ENCODE measurements at regions not wholly inside any gene's neighbourhood (a gene's known extent, or its start where the extent isn't known, plus 50 kb on each side); places are given as distances from the start of the nearest gene placed in this dataset.

DNA sequence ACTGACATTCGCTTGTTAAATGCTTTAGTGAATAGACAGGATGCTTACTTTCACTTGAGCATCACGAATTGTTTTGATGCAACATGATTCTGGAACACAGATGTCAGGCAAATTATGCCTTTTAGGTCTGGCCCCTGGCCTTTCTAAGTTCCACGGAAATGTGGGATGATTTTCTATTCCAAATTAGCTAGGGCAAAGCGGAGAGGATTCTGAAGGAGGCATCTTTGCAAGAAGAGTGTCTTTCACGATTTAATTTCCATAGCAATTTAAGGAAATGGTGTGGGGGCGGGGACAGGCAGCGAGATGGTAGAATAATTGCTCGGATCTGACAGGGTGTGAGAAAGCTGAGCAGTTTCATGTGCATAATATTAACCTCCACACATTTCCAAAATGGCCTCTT lies 238.5 kb upstream of the KCNMB2 start:
- H3K27ac ChIP-seq (ENCODE audit: low read depth, low read length): no peak overlapping the region
- H3K9ac ChIP-seq (ENCODE audit: low read depth in 1 of 3, low read length in 3 of 3): no peak overlapping the region
- H3K27me3 ChIP-seq (ENCODE audit: control insufficient read depth in 3 of 3, insufficient read depth in 3 of 3, low read length in 3 of 3): no peaks in the 10 kb centered on the region
- H3K4me1 ChIP-seq (ENCODE audit: control insufficient read depth in 3 of 3, insufficient read depth in 3 of 3, low read length in 3 of 3): no peaks in the 10 kb centered on the region
- no peak overlapping the region for H3K4me3 ChIP-seq (ENCODE audit: low read length in 3 of 3)
- no peaks in the 10 kb centered on the region for H3K36me3 ChIP-seq (ENCODE audit: control insufficient read depth in 3 of 3, insufficient read depth in 3 of 3, low read length in 3 of 3)
- no peaks in the 10 kb centered on the region for H3K9me3 ChIP-seq (ENCODE audit: control insufficient read depth in 3 of 3, low read length in 3 of 3)

DNA sequence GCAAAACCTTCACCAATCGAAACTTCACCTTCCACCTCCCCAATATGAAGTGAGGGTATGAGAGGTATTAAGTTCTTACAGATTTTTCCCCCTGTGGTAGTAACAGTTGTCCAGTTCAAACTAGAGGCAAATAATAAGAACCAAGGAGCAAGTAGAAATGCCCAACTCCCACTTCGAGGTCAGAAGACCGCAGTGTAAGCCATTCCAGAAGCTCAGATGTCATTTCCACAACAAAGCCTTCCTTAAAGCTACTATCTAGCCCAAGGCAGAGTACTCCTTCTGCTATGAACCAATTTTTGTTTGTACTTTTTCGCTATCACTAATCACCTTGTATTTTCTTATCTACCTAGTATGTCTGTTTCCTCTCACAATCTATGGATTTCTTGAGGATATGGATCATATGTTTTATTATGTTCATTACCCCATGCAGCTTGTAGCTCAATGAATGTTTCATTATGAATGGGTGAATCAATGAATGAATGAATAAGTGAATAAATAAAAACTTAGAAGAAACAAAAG lies 235.7 kb upstream of the KCNMB2 start:
- Histone ChIP-seq H3K4me3 (ENCODE audit: low read length in 3 of 3) (no peak overlapping the region), H3K4me1 (ENCODE audit: control insufficient read depth in 3 of 3, insufficient read depth in 3 of 3, low read length in 3 of 3) (no peaks in the 10 kb centered on the region), H3K27me3 (ENCODE audit: control insufficient read depth in 3 of 3, insufficient read depth in 3 of 3, low read length in 3 of 3) (no peaks in the 10 kb centered on the region), H3K9ac (ENCODE audit: low read depth in 1 of 3, low read length in 3 of 3) (no peak overlapping the region), H3K36me3 (ENCODE audit: control insufficient read depth in 3 of 3, insufficient read depth in 3 of 3, low read length in 3 of 3) (no peaks in the 10 kb centered on the region), H3K27ac (ENCODE audit: low read depth, low read length) (no peak overlapping the region), H3K9me3 (ENCODE audit: control insufficient read depth in 3 of 3, low read length in 3 of 3) (no peaks in the 10 kb centered on the region)

- Histone ChIP-seq H3K9me3 (ENCODE audit: control insufficient read depth in 3 of 3, low read length in 3 of 3) (no peaks in the 10 kb centered on the region), H3K9ac (ENCODE audit: low read depth in 1 of 3, low read length in 3 of 3) (no peak overlapping the region), H3K27ac (ENCODE audit: low read depth, low read length) (no peak overlapping the region), H3K36me3 (ENCODE audit: control insufficient read depth in 3 of 3, insufficient read depth in 3 of 3, low read length in 3 of 3) (no peaks in the 10 kb centered on the region), H3K4me1 (ENCODE audit: control insufficient read depth in 3 of 3, insufficient read depth in 3 of 3, low read length in 3 of 3) (no peaks in the 10 kb centered on the region), H3K4me3 (ENCODE audit: low read length in 3 of 3) (no peak overlapping the region), H3K27me3 (ENCODE audit: control insufficient read depth in 3 of 3, insufficient read depth in 3 of 3, low read length in 3 of 3) (no peaks in the 10 kb centered on the region)
These were observed 233.0 kb upstream of the KCNMB2 start for GRCh38 chr3:178302966-178303930.

DNA sequence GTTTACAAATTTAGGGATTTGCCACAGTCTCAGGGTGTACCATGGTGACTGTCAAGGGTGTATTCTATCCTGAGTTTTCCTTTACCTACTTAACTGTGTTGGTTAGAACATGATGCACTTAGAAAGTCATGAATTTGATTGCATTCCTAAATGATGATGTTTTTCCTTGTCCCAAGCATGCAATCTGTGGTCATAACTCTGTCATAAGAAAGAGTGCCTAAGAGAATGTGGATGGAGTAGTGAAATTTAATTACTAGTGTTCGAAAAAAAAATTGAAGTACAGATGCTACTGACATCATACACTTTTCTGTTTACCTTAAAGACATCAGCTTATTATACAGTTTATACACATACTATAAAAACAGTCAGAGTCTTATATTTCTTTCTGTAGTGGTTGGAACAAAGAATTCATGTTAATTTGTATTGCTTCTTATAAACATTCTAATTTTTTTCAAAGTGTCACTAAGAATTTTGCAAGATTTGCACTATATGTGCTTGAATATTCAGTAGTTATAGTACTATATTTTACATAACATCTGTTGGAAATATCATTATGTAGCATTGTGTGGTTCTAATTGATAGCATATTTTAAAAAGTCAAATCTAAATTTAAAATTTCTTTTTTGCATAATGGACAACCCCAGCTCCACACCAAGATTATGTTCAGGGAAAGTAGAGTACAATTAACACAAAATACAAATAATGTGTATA lies 231.3 kb upstream of the KCNMB2 start:
- Histone ChIP-seq H3K36me3 (ENCODE audit: control insufficient read depth in 3 of 3, insufficient read depth in 3 of 3, low read length in 3 of 3) (no peaks in the 10 kb centered on the region), H3K4me1 (ENCODE audit: control insufficient read depth in 3 of 3, insufficient read depth in 3 of 3, low read length in 3 of 3) (no peaks in the 10 kb centered on the region), H3K9me3 (ENCODE audit: control insufficient read depth in 3 of 3, low read length in 3 of 3) (no peaks in the 10 kb centered on the region), H3K4me3 (ENCODE audit: low read length in 3 of 3) (no peak overlapping the region), H3K27ac (ENCODE audit: low read depth, low read length) (no peak overlapping the region), H3K27me3 (ENCODE audit: control insufficient read depth in 3 of 3, insufficient read depth in 3 of 3, low read length in 3 of 3) (no peaks in the 10 kb centered on the region), H3K9ac (ENCODE audit: low read depth in 1 of 3, low read length in 3 of 3) (no peak overlapping the region)

GRCh38 chr3:178306432-178307115 lies 229.7 kb upstream of the KCNMB2 start:
- Histone ChIP-seq H3K27ac (ENCODE audit: low read depth, low read length) (no peak overlapping the region), H3K27me3 (ENCODE audit: control insufficient read depth in 3 of 3, insufficient read depth in 3 of 3, low read length in 3 of 3) (no peaks in the 10 kb centered on the region), H3K9ac (ENCODE audit: low read depth in 1 of 3, low read length in 3 of 3) (no peak overlapping the region), H3K9me3 (ENCODE audit: control insufficient read depth in 3 of 3, low read length in 3 of 3) (no peaks in the 10 kb centered on the region), H3K4me1 (ENCODE audit: control insufficient read depth in 3 of 3, insufficient read depth in 3 of 3, low read length in 3 of 3) (no peaks in the 10 kb centered on the region), H3K4me3 (ENCODE audit: low read length in 3 of 3) (no peak overlapping the region), H3K36me3 (ENCODE audit: control insufficient read depth in 3 of 3, insufficient read depth in 3 of 3, low read length in 3 of 3) (no peaks in the 10 kb centered on the region)

- no peak overlapping the region for H3K9ac ChIP-seq (ENCODE audit: low read depth in 1 of 3, low read length in 3 of 3)
- H3K9me3 ChIP-seq (ENCODE audit: control insufficient read depth in 3 of 3, low read length in 3 of 3): no peaks in the 10 kb centered on the region
- no peak overlapping the region for H3K27ac ChIP-seq (ENCODE audit: low read depth, low read length)
- no peaks in the 10 kb centered on the region for H3K36me3 ChIP-seq (ENCODE audit: control insufficient read depth in 3 of 3, insufficient read depth in 3 of 3, low read length in 3 of 3)
- H3K4me1 ChIP-seq (ENCODE audit: control insufficient read depth in 3 of 3, insufficient read depth in 3 of 3, low read length in 3 of 3): no peaks in the 10 kb centered on the region
- no peak overlapping the region for H3K4me3 ChIP-seq (ENCODE audit: low read length in 3 of 3)
- no peaks in the 10 kb centered on the region for H3K27me3 ChIP-seq (ENCODE audit: control insufficient read depth in 3 of 3, insufficient read depth in 3 of 3, low read length in 3 of 3)
These were observed 227.5 kb upstream of the KCNMB2 start for GRCh38 chr3:178308771-178309170.

GRCh38 chr3:178310949-178311348 lies 225.3 kb upstream of the KCNMB2 start:
- Histone ChIP-seq H3K36me3 (ENCODE audit: control insufficient read depth in 3 of 3, insufficient read depth in 3 of 3, low read length in 3 of 3) (no peaks in the 10 kb centered on the region), H3K4me1 (ENCODE audit: control insufficient read depth in 3 of 3, insufficient read depth in 3 of 3, low read length in 3 of 3) (no peaks in the 10 kb centered on the region), H3K27me3 (ENCODE audit: control insufficient read depth in 3 of 3, insufficient read depth in 3 of 3, low read length in 3 of 3) (no peaks in the 10 kb centered on the region), H3K4me3 (ENCODE audit: low read length in 3 of 3) (no peak overlapping the region), H3K9ac (ENCODE audit: low read depth in 1 of 3, low read length in 3 of 3) (no peak overlapping the region), H3K9me3 (ENCODE audit: control insufficient read depth in 3 of 3, low read length in 3 of 3) (no peaks in the 10 kb centered on the region), H3K27ac (ENCODE audit: low read depth, low read length) (no peak overlapping the region)

- Histone ChIP-seq H3K9me3 (ENCODE audit: control insufficient read depth in 3 of 3, low read length in 3 of 3) (no peaks in the 10 kb centered on the region), H3K4me3 (ENCODE audit: low read length in 3 of 3) (no peak overlapping the region), H3K27ac (ENCODE audit: low read depth, low read length) (no peak overlapping the region), H3K9ac (ENCODE audit: low read depth in 1 of 3, low read length in 3 of 3) (no peak overlapping the region), H3K36me3 (ENCODE audit: control insufficient read depth in 3 of 3, insufficient read depth in 3 of 3, low read length in 3 of 3) (no peaks in the 10 kb centered on the region), H3K4me1 (ENCODE audit: control insufficient read depth in 3 of 3, insufficient read depth in 3 of 3, low read length in 3 of 3) (no peaks in the 10 kb centered on the region), H3K27me3 (ENCODE audit: control insufficient read depth in 3 of 3, insufficient read depth in 3 of 3, low read length in 3 of 3) (no peaks in the 10 kb centered on the region)
These were observed 222.5 kb upstream of the KCNMB2 start for GRCh38 chr3:178313716-178314115.

DNA sequence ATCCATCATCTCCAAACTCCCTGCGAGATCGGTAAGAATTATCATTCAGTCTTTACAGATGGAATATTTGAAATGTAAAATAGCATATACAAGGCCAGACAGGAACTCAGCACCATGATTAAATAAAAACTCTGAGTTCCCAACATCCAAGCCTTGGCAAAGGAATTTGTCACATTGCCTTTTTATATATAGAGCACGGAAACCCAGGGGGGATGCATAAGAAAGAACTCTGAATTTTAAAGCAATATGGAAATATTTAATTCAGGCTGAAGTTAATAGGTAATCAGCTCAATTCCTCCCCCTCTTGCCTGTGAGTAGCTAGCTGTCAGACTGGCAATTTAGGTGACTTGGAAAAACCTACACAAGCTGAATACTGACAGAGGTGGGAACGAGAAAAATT lies 217.9 kb upstream of the KCNMB2 start:
- H3K36me3 ChIP-seq (ENCODE audit: control insufficient read depth in 3 of 3, insufficient read depth in 3 of 3, low read length in 3 of 3): no peaks in the 10 kb centered on the region
- no peaks in the 10 kb centered on the region for H3K27me3 ChIP-seq (ENCODE audit: control insufficient read depth in 3 of 3, insufficient read depth in 3 of 3, low read length in 3 of 3)
- no peak overlapping the region for H3K4me3 ChIP-seq (ENCODE audit: low read length in 3 of 3)
- no peak overlapping the region for H3K27ac ChIP-seq (ENCODE audit: low read depth, low read length)
- H3K4me1 ChIP-seq (ENCODE audit: control insufficient read depth in 3 of 3, insufficient read depth in 3 of 3, low read length in 3 of 3): peaks cover 13 to 15% (median 14%) of the 10 kb centered on the region in 3 donors
- no peaks in the 10 kb centered on the region for H3K9me3 ChIP-seq (ENCODE audit: control insufficient read depth in 3 of 3, low read length in 3 of 3)
- no peak overlapping the region for H3K9ac ChIP-seq (ENCODE audit: low read depth in 1 of 3, low read length in 3 of 3)

All from skeletal muscle tissue (tissue), 3 donors.